ENCODE measurements at regions not wholly inside any gene's neighbourhood (a gene's known extent, or its start where the extent isn't known, plus 50 kb on each side); places are given as distances from the start of the nearest gene placed in this dataset.

DNA sequence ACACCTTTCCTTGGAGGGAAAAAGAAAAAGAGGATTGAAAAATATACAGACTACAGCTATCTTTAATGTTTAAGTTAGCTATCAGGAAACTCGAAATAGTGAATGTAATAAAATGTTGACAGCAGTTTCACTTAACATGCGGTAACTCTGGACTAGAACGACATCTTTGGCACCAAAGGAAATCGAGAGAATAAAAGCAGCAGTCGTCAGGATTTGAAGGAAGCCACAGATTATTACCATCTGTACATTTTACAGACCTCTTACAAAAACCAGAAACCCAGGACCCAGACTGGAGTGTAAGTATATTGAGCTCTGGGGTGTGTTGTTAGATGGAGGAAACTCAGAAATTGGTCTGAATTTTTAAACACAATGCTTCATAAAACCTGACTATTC, 51.6 kb upstream of the STOX2 start:
- Histone ChIP-seq H3K4me3 (ENCODE audit: low read depth in 1 of 2, low read length in 2 of 2) (no peak overlapping the region), H3K27ac (ENCODE audit: low read depth, low read length) (no peak overlapping the region), H3K9me3 (ENCODE audit: low read length) (no peaks in the 10 kb centered on the region), H3K27me3 (ENCODE audit: control insufficient read depth in 1 of 2, insufficient read depth in 2 of 2, low read length in 2 of 2) (no peaks in the 10 kb centered on the region), H3K36me3 (ENCODE audit: insufficient read depth, low read length) (no peaks in the 10 kb centered on the region), H3K4me1 (ENCODE audit: insufficient read depth, low read length) (peaks cover 8% of the 10 kb centered on the region), H3K9ac (ENCODE audit: low read length) (no peak overlapping the region)

Measured in muscle layer of colon (tissue), 2 donors.